ENCODE measurements at regions not wholly inside any gene's neighbourhood (a gene's known extent, or its start where the extent isn't known, plus 50 kb on each side); places are given as distances from the start of the nearest gene placed in this dataset.

DNA sequence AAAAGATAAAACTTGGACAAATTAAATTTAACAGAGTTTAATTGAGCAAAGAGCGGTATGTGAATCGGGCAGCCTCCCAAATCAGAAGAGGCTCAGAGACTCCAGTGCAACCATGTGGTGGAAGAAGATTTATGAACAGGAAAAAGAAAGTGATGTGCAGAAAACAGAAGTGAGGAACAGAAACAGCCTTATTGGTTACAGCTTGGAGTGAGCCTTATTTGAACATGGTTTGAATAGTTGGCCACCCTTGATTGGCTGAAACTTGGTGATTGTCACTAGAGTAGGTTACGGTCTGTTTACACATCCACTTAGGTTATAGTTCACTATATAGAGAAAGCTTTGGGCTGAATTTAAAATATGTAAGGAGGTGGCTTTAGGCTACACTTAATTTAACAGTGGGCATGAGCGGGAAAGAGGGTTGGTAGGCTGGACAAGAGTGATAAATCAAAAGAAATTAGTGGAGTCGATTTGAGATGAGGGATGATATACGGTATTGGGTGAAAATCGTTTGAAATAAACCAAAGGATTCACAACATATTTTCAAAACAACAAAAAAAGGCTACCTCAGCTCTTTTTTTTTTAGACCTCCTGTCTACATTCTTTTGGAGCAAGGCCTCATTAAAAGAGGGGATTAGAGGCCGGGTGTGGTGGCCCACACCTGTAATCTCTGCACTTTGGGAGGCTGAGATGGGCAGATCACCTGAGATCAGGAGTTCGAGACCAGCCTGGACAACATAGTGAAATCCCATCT, 84.3 kb upstream of the PREP start:
- H3K27me3 ChIP-seq (replicated peaks in 1 of 2; ENCODE audit: control insufficient read depth in 2 of 2, extremely low read depth in 1 of 2, insufficient read depth in 2 of 2, low read length in 1 of 2): no peaks in the 10 kb centered on the region
- peaks cover 12 to 27% (median 16%) of the 10 kb centered on the region in 3 donors for H3K4me1 Mint-ChIP-seq
- ChIA-PET CTCF (interaction anchor here (0.5 to 0.6 kb wide), 4 partner anchors 56 to 1129 kb away, joined by 3 to 4 read pairs (median 3); no protein-coding TSS in a partner anchor), POLR2A (no interaction called here)
- ATAC-seq (replicated peaks in 1 of 4): no peak
- WGBS (ENCODE audit: insufficient coverage): 100% methylated on average over 2 of the region's 9 CpGs
- no peaks in the 10 kb centered on the region for H3K9me3 Mint-ChIP-seq
- no peak for DNase-seq
- H3K27me3 Mint-ChIP-seq: peaks cover 1 to 6% of the 10 kb centered on the region in 2 donors
- peaks cover 0 to 3% of the 10 kb centered on the region in 2 experiments for H3K4me1 ChIP-seq (ENCODE audit: control insufficient read depth in 1 of 2, extremely low read depth in 1 of 2, insufficient read depth in 2 of 2, low read length in 2 of 2)
- no peaks in the 10 kb centered on the region for H3K36me3 ChIP-seq (ENCODE audit: control insufficient read depth in 2 of 2, extremely low read depth in 1 of 2, insufficient read depth in 1 of 2, low read length in 1 of 2)
- H3K9me3 ChIP-seq: no peaks in the 10 kb centered on the region
- no peak overlapping the region for H3K4me3 ChIP-seq (ENCODE audit: control insufficient read depth in 1 of 2, extremely low read depth in 1 of 2, low read length in 1 of 2)
- no peaks in the 10 kb centered on the region for H3K36me3 Mint-ChIP-seq
- H3K27ac ChIP-seq (ENCODE audit: low read length): no peak overlapping the region
- H3K27ac Mint-ChIP-seq: peak overlapping the region in 1 of 2 donors; percentile 57
- no peak overlapping the region for H3K4me3 Mint-ChIP-seq

DNA sequence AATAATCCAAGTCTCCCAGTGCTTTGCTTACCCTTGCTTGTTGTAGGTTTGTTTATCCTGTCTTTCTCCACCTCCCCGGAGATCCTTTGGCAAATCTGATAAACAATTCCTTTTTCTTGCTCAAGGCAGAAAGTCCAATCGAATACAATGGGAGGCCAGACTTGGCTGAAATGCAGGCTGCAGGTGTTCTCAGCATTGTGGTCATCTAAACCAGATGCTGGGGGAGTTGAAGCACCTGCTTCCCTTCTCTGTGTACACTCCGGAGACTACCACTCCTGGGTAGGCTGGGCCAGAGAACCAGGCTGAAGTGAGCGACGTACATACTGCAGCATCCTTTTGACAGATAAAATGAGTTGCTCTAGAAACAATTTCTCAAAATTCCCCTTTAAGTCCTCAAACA, 82.6 kb upstream of the PREP start:
- Mint-ChIP-seq H3K27ac (peak overlapping the region in 1 of 2 donors; percentile 40), H3K4me3 (peak overlapping the region in 2 of 3 donors; percentile 10 to 14), H3K4me1 (peaks cover 16 to 34% (median 19%) of the 10 kb centered on the region in 3 donors), H3K36me3 (no peaks in the 10 kb centered on the region), H3K27me3 (peaks cover 1 to 6% of the 10 kb centered on the region in 2 donors), H3K9me3 (no peaks in the 10 kb centered on the region)
- Histone ChIP-seq H3K4me1 (ENCODE audit: control insufficient read depth in 1 of 2, extremely low read depth in 1 of 2, insufficient read depth in 2 of 2, low read length in 2 of 2) (peaks cover 0 to 3% of the 10 kb centered on the region in 2 experiments), H3K27me3 (replicated peaks in 1 of 2; ENCODE audit: control insufficient read depth in 2 of 2, extremely low read depth in 1 of 2, insufficient read depth in 2 of 2, low read length in 1 of 2) (no peaks in the 10 kb centered on the region), H3K27ac (ENCODE audit: low read length) (peak overlapping the region; percentile 66), H3K36me3 (ENCODE audit: control insufficient read depth in 2 of 2, extremely low read depth in 1 of 2, insufficient read depth in 1 of 2, low read length in 1 of 2) (no peaks in the 10 kb centered on the region), H3K4me3 (ENCODE audit: control insufficient read depth in 1 of 2, extremely low read depth in 1 of 2, low read length in 1 of 2) (peak overlapping the region in 1 of 2 donors; percentile 5), H3K9me3 (no peaks in the 10 kb centered on the region)
- ChIA-PET POLR2A (no interaction called here), CTCF (interaction anchor here (0.6 to 3.5 kb wide), 6 partner anchors 53 to 738 kb away, joined by 3 to 35 read pairs (median 6); no protein-coding TSS in a partner anchor)
- WGBS (ENCODE audit: insufficient coverage): 42% methylated on average over 2 of the region's 5 CpGs
- ATAC-seq (replicated peaks in 1 of 4) (no peak), DNase-seq (no peak)

DNA sequence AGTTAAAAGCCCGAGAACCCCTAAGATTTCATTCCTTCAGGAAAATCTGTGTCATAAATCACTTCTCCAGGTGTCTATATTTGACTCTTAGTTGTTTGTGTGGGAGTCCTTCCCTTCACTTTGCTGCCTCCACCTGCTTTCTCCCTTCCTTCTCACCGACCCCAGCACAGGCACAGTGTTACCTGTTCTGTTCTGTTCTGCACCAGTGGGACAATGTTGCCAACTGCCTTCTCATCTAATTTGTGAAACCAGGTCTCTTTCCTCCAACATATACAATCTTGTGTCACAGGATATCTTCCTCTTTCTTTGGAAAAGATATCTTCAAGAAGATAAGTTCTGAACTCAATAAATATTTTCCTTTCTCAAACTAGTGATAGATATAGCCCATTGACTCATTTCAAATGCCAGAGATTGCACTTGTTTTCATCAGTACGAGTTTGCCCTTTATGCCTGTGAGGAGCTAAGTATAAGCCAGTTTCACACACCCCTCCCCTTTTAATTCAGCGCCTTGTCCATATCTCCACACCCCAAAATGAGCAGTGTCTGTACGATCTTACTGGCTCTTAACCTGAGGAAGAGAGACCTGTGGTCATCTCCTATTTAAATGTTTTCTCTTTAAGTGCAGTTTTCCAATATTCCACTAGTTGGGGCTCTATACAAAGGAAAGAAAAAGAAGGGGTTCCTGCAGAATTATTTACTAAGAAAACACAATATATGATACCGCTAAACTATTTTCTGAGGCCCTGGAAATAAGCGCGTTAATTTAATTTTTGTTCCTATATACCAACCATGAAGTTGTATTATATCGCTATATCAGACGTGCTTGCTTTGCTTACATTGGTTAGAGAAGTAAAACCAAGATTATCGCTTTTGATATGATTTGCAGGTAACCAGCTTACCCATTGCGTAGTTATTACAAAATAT, 81.6 kb upstream of the PREP start:
- peaks cover 14 to 34% (median 19%) of the 10 kb centered on the region in 3 donors for H3K4me1 Mint-ChIP-seq
- ATAC-seq (replicated peaks in 1 of 4) (peak in 1 of 4 experiments; percentile 55), DNase-seq (peak in 2 of 35 experiments; percentile 8 to 61)
- H3K36me3 Mint-ChIP-seq: no peaks in the 10 kb centered on the region
- H3K4me3 Mint-ChIP-seq: peak overlapping the region in 1 of 3 donors; percentile 18
- peak overlapping the region in 1 of 2 donors; percentile 12 for H3K27ac Mint-ChIP-seq
- no peaks in the 10 kb centered on the region for H3K9me3 ChIP-seq
- 29% methylated on average over 3 of the region's 12 CpGs for WGBS (ENCODE audit: insufficient coverage)
- no peaks in the 10 kb centered on the region for H3K27me3 ChIP-seq (replicated peaks in 1 of 2; ENCODE audit: control insufficient read depth in 2 of 2, extremely low read depth in 1 of 2, insufficient read depth in 2 of 2, low read length in 1 of 2)
- peak overlapping the region; percentile 66 for H3K27ac ChIP-seq (ENCODE audit: low read length)
- H3K9me3 Mint-ChIP-seq: no peaks in the 10 kb centered on the region
- no peaks in the 10 kb centered on the region for H3K36me3 ChIP-seq (ENCODE audit: control insufficient read depth in 2 of 2, extremely low read depth in 1 of 2, insufficient read depth in 1 of 2, low read length in 1 of 2)
- CTCF ChIA-PET: interaction anchor here (0.6 to 3.5 kb wide), 9 partner anchors 31 to 740 kb away, joined by 3 to 35 read pairs (median 5); no protein-coding TSS in a partner anchor
- peaks cover 0 to 3% of the 10 kb centered on the region in 2 experiments for H3K4me1 ChIP-seq (ENCODE audit: control insufficient read depth in 1 of 2, extremely low read depth in 1 of 2, insufficient read depth in 2 of 2, low read length in 2 of 2)
- POLR2A ChIA-PET: interaction anchor here in 1 of 2 donors (0.6 to 0.8 kb wide), 2 partner anchors 31 to 633 kb away, joined by 3 read pairs; no protein-coding TSS in a partner anchor
- H3K4me3 ChIP-seq (ENCODE audit: control insufficient read depth in 1 of 2, extremely low read depth in 1 of 2, low read length in 1 of 2): peak overlapping the region in 1 of 2 donors; percentile 5
- H3K27me3 Mint-ChIP-seq: peaks cover 1 to 6% of the 10 kb centered on the region in 2 donors

DNA sequence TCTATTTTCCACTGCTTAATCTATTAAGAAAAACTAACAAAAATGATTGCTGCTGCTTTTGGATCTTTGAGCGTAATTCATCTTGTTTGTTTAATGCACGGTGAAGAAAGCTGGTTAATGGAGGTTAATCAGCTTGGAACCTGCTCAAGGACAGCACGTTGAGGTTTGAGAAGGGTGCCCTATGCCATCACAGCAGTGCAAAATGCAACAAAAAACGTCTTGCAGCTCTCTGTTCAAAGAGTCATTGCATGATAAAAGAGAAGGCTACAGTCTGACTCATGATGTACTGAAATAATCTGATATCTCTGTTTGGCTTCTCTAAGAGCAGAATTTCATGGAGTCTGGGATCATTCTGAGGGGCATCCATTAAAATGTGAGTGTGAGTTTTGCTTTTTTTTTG, 80.6 kb upstream of the PREP start:
- ChIA-PET POLR2A (interaction anchor here in 1 of 2 donors (0.7 kb wide), 1 partner anchor 1030 kb away, joined by 3 read pairs; no protein-coding TSS in a partner anchor), CTCF (interaction anchor here (0.9 to 3.5 kb wide), 8 partner anchors 27 to 741 kb away, joined by 3 to 35 read pairs (median 6); no protein-coding TSS in a partner anchor)
- 38% methylated on average over 3 of the region's 4 CpGs for WGBS (ENCODE audit: insufficient coverage)
- H3K27me3 Mint-ChIP-seq: peaks cover 1 to 9% of the 10 kb centered on the region in 2 donors
- H3K4me1 ChIP-seq (ENCODE audit: control insufficient read depth in 1 of 2, extremely low read depth in 1 of 2, insufficient read depth in 2 of 2, low read length in 2 of 2): peaks cover 0 to 3% of the 10 kb centered on the region in 2 experiments
- H3K27ac Mint-ChIP-seq: peak overlapping the region; percentile 37 to 48
- no peaks in the 10 kb centered on the region for H3K27me3 ChIP-seq (replicated peaks in 1 of 2; ENCODE audit: control insufficient read depth in 2 of 2, extremely low read depth in 1 of 2, insufficient read depth in 2 of 2, low read length in 1 of 2)
- H3K4me3 ChIP-seq (ENCODE audit: control insufficient read depth in 1 of 2, extremely low read depth in 1 of 2, low read length in 1 of 2): no peak overlapping the region
- ATAC-seq (replicated peaks in 1 of 4) (no peak), DNase-seq (no peak)
- no peaks in the 10 kb centered on the region for H3K9me3 Mint-ChIP-seq
- no peaks in the 10 kb centered on the region for H3K9me3 ChIP-seq
- no peaks in the 10 kb centered on the region for H3K36me3 ChIP-seq (ENCODE audit: control insufficient read depth in 2 of 2, extremely low read depth in 1 of 2, insufficient read depth in 1 of 2, low read length in 1 of 2)
- H3K36me3 Mint-ChIP-seq: no peaks in the 10 kb centered on the region
- peaks cover 6 to 31% (median 17%) of the 10 kb centered on the region in 3 donors for H3K4me1 Mint-ChIP-seq
- H3K27ac ChIP-seq (ENCODE audit: low read length): peak overlapping the region; percentile 53
- peak overlapping the region in 1 of 3 donors; percentile 1 for H3K4me3 Mint-ChIP-seq

DNA sequence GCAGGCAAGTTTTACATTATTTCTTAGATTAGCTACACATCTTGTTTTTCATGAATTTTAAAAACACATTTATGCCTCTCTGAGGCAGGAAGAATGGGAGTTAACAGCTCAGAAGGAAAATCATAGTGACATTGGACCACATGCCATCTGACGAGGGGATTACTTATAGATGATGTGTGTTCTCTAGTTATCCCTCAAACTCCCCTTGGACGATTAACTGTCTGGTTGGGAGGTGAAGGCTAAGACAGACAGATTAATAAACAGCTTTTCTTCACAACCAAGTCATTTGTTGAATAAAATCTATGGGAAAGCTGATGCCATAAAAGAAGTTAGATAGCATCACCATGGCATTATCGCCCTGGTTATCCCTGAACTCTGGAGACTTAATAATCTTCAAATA, 80.0 kb upstream of the PREP start:
- Mint-ChIP-seq H3K27me3 (peaks cover 1 to 11% of the 10 kb centered on the region in 2 donors), H3K9me3 (no peaks in the 10 kb centered on the region), H3K36me3 (no peaks in the 10 kb centered on the region), H3K27ac (peak overlapping the region; percentile 48 to 77), H3K4me3 (peak overlapping the region in 1 of 3 donors; percentile 22), H3K4me1 (peaks cover 6 to 31% (median 17%) of the 10 kb centered on the region in 3 donors)
- POLR2A ChIA-PET: interaction anchor here (0.6 to 0.7 kb wide), 2 partner anchors 854 to 1037 kb away, joined by 5 to 12 read pairs; no protein-coding TSS in a partner anchor
- WGBS (ENCODE audit: insufficient coverage): no CpG with 5 or more reads among the region's 3 CpGs
- DNase-seq (no peak), ATAC-seq (replicated peaks in 1 of 4) (no peak)
- H3K27ac ChIP-seq (ENCODE audit: low read length): peak overlapping the region; percentile 53
- no peaks in the 10 kb centered on the region for H3K27me3 ChIP-seq (replicated peaks in 1 of 2; ENCODE audit: control insufficient read depth in 2 of 2, extremely low read depth in 1 of 2, insufficient read depth in 2 of 2, low read length in 1 of 2)
- CTCF ChIA-PET: interaction anchor here (0.7 to 3.5 kb wide), 10 partner anchors 26 to 742 kb away, joined by 3 to 35 read pairs (median 4); no protein-coding TSS in a partner anchor
- peaks cover 0 to 3% of the 10 kb centered on the region in 2 experiments for H3K4me1 ChIP-seq (ENCODE audit: control insufficient read depth in 1 of 2, extremely low read depth in 1 of 2, insufficient read depth in 2 of 2, low read length in 2 of 2)
- no peaks in the 10 kb centered on the region for H3K36me3 ChIP-seq (ENCODE audit: control insufficient read depth in 2 of 2, extremely low read depth in 1 of 2, insufficient read depth in 1 of 2, low read length in 1 of 2)
- H3K9me3 ChIP-seq: no peaks in the 10 kb centered on the region
- no peak overlapping the region for H3K4me3 ChIP-seq (ENCODE audit: control insufficient read depth in 1 of 2, extremely low read depth in 1 of 2, low read length in 1 of 2)
